GM18909 (cell line): ENCODE measurements at regions not wholly inside any gene's neighbourhood (a gene's known extent, or its start where the extent isn't known, plus 50 kb on each side); places are given as distances from the start of the nearest gene placed in this dataset.

Source experiments
- ATAC-seq: cut with Tn5 transposase; IDR thresholded peaks from one replicate; pipeline ENCODE4 v1.9.1; 2021; ENCODE audit warnings: mild to moderate bottlenecking; ENCODE audit not compliant: unreplicated experiment, poor library complexity

- ATAC-seq: no peak
Measured at GRCh38 chr21:15495965-15496364, 233.8 kb upstream of the USP25 start.

DNA sequence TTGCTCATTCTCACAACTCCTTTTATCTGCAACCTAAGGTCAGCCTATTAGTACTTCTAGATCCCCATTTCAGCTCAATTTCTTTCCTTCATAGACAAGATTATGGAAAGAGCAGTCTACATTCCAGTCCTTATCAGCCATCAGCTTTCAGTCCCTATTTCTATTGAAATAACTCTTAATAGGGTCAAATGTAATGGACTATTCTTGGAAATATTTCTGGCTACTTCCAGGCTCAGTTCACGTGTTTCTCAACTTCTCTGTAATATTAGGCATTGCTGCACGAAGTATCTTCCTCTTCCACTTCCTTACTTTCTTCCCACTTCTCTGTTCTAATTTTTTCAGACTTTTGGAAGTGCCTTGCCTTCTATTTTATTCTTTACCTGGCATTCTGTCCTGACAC, 232.9 kb upstream of the USP25 start:
- ATAC-seq: no peak

DNA sequence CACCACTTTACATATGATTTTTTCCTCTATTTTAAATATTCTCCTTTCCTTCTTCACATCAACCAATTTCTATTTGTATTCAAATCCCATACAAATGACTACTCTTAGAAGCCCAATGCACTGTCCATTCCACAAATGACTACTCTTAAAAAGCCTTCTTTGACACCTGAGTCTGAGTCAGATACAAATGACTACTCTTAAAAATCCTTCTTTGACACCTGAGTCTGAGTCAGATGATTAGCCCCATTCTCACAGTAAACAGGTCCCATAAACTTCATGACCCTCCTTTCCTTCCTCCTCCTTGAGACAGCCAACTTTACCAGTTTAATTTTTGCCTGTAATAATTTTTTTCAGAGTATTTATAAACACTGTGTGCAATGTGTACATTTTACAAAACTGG, 231.3 kb upstream of the USP25 start:
- no peak for ATAC-seq

DNA sequence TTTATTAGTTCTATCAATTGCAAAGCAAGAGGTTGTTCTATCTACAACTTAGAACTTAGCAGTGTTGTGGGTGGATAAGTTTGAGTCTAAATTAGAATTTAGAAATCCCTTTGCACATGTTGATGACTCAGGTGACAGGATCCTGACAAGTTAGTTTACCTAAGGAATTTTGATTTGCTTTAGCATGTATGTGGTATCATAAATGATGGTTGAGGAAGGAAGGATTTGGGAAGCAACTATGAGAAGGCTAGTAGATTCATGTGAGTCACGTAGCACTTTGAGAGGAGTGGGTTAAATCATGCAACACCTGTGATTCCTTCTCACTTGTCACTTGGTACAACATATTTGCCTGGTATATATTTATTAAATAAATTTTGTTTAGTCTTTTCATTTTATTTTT, 223.7 kb upstream of the USP25 start:
- ATAC-seq: no peak

- no peak for ATAC-seq
Measured at GRCh38 chr21:15508554-15508953, 221.2 kb upstream of the USP25 start.

DNA sequence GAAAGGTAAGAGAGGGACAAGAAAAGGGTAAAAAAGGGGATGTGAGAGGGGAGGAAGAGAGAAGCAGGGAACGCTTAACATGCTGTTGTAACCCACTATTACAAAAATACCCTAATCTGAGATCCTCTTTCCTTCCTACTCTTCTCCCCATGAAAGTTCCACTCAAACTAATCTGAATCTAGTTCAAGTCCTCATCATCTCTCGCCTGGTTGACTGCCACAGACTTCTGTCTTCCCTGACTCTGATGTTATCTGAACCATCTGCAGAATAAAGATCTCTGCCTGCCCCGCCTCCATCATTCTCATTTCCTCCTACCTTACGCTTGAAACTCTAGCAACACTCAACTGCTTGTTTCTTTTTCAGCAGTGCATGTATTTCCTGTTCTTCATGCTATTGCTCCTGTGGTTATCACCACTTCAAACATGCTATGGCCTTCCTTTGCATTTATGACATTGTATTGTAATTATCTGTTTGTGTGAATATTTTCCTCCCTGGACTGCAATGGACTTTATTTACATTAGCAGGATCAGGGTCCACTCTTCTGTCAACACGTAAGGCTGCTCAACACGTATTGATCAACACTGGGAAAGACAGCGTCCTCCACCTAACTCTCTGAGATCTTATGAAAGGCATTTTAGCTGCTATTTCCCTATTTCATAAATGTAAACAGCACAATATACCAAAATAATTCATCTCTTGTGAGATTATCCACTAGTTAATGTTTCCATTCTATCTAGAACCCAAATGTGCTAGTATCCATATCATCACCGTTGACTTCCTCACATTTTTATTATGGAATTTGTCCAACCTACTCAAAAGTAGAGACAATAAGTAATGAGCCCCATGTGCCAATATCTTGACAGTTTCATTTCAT, 215.5 kb upstream of the USP25 start:
- peak; percentile 98 for ATAC-seq

GRCh38 chr21:15515908-15516307, 213.9 kb upstream of the USP25 start:
- ATAC-seq: no peak

GRCh38 chr21:15517394-15517793, 212.4 kb upstream of the USP25 start:
- no peak for ATAC-seq

- ATAC-seq: no peak
Measured at GRCh38 chr21:15520811-15521643, 208.8 kb upstream of the USP25 start.

GRCh38 chr21:15521644-15522001, 208.2 kb upstream of the USP25 start:
- no peak for ATAC-seq

DNA sequence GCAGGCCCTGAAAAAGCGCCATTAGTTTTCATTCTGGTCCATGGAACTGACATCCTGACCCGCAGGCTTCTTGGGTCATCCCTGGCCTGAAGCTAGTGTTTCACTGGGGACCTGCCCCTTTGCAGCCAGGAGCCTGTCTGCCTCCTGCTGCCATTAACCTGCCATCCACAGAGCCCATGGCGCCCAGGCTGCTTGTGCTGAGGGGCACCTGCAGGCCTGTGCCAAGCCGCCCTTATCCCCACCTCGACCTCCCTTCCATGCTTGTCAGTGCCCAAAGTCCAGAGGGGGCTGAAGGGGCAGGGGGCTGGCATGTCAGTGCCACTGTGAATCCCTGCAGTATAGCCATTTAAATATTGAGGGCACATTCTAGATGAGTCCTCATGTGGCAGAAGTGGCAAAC, 207.6 kb upstream of the USP25 start:
- no peak for ATAC-seq

DNA sequence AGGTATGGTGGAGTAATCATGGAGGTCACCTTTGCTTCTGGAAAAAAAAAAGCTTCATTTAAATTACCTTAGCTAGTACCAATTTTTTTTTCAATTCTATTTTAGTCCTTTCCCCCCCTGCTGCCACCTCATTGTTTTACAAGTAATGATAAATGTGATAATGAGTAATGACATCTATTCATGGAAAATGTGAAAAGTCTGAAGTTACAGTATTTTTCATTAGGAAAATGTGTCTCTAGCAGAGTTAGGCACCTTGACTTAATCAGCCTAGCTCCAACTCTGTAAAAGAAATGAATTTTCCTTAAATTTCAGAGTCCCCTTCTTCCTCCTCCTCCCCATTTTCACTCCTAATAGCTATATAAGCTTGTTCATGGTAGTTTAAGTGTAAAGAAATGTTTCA, 204.9 kb upstream of the USP25 start:
- no peak for ATAC-seq

DNA sequence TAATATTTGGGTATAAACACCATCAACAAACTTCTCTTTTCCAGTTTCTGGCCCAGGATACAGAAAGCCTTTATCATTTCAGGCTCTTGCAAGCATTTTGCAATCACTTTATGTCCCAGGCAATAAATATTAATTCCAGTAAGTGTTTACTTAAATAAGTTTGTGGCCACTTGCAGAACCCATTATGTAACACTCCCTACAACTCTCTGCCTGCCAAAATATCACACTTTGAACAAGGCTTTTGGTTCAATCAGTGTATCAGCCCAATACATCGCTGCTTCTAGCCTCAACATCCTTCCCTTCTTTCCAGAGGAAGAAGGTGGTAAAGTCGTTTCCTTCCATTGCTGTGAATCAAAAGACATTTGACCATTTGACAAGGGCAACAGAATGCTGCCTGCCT, 203.0 kb upstream of the USP25 start:
- ATAC-seq: no peak

DNA sequence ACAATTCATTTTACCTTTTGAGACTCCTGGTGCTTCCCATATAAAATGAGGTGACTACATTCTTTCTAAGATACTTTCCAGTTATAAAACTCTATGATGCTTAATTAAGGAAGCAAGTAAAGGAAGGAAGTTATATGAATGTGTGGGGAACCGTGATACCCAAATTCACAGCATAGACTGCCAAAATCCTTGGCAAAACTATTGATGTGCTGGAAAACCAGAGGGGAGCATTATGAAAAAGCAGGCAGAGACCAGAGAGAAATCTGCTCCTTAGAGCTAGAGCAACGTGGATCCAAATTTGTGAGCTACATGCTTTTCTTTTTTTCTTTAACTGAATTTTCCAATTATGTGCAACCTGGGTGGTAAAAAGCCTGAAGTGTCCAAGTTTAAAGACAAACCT, 201.4 kb upstream of the USP25 start:
- ATAC-seq: no peak

- no peak for ATAC-seq
Measured at GRCh38 chr21:15531986-15532385, 197.8 kb upstream of the USP25 start.

DNA sequence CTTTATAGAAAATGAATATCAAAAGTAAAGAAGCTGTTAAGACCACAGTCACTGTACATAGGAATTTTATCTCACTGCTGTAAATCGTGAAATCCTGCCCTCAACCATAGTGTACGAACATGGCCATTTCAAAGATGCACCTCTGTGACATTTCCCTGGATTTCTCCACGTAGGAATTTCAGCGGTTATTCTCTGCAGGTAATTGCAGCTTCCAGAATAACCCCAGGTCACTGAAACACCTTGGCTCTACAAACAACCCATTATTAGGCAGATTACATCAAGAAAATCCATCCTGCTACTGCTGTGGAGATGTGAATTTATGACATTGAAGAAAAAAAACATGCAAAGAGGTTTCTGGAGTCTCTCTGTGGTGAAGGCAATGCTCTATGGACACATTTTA, 196.2 kb upstream of the USP25 start:
- no peak for ATAC-seq

DNA sequence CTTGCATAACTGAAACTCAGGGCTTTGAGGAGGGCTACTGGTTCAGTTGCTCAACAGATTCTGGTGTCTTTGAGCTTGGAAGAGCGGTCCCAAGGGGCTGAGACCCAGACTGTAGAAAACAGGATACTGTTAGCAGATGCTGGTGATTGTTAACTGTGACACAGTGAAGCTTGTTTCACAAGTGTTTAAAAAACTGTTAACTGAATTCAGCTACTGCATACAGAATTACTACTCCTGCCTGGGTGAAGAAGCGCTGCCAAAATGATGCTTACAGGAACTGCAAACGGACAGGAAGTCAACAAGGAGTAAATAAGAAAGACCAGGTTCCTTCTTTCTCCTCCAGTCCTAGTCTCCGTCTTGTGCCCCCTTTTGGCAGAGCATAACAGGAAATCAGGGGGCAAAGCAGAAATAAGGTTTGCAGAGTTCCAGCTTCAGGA, 195.3 kb upstream of the USP25 start:
- no peak for ATAC-seq

GRCh38 chr21:15539376-15539775, 190.4 kb upstream of the USP25 start:
- no peak for ATAC-seq

DNA sequence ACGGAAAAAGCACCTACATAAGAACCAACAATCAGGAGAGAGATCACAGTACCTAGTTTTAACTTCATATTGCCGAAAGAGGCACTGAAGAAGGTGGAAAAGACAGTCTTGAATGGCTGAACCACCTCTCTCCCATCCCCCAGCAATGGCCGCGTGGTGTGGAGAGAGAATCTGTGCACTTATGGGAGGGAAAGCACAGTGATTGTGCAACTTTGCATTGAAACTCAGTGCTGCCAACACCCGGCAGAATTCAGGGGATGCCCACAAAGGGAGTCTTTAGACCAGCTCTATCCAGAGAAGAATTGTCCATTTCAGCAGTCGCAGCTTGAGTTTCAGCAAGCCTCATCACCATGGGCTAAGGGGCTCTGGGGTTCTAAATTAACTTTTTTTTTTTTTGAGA, 186.3 kb upstream of the USP25 start:
- no peak for ATAC-seq

DNA sequence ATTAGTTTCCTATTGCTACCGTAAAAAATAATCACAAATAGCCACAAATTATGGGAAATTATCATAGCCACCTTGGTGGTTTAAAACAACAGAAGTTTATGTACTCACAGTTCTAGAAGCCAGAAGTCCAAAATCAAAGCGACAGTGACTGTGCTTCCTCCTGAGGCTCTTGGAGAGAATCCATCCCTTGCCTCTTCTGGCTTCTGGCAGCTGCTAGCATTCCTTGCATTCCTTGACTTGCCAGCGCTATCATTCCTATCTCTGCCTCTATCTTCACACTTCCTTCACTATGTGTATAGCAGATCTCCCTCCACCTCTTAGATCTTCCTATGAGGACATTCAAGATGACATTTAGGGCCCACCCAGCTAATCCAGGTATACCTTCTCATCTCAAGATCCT, 180.1 kb upstream of the USP25 start:
- no peak for ATAC-seq

GRCh38 chr21:15552914-15553494, 176.8 kb upstream of the USP25 start:
- no peak for ATAC-seq
